ENCODE measurements at regions not wholly inside any gene's neighbourhood (a gene's known extent, or its start where the extent isn't known, plus 50 kb on each side); places are given as distances from the start of the nearest gene placed in this dataset.
"Not testable (repeated sequence)": the region's sequence is repeated elsewhere in the genome, so short reads cannot be mapped to it uniquely, and the experiment has no call there.

DNA sequence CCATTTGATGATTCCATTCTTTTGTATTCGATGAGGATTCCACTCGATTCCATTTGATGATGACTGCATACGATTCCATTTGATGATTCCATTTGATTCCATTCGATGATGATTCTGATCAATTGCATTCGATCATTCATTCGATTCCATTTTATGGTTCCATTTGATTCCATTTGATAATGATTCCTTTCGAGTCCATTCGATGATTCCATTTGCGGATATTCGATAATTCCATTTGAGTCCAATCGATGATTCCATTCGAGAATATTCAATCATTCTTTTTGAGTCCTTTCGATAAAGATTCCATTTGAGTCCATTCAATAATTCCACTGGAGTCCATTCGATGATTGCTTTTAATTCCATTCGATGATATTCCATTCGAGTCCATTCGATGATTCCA, 239.1 kb downstream of the SHCBP1 start:
- H3K36me3 Mint-ChIP-seq; ATAC-seq (ENCODE audit: low read depth); H3K4me3 Mint-ChIP-seq; H3K9me3 Mint-ChIP-seq; DNase-seq (ENCODE audit: low spot score in 2 of 2); H3K27ac Mint-ChIP-seq; H3K4me1 Mint-ChIP-seq; H3K27me3 Mint-ChIP-seq: not testable (repeated sequence)

DNA sequence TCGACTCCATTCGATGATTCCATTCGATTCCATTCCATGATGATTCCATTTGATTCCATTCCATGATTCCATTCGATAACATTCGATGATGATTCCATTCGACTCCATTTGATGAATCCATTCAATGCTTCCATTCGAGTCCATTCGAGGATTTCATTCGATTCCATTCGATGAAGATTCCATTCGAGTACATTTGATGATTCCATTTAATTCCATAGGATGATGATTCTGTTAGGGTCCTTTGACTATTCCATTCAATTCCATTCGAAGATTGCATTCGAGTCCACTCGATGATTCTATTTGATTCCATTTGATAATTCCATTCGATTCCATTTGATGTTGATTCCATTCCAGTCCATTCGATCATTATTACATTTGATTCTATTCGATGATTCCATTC, 239.8 kb downstream of the SHCBP1 start:
- not testable (repeated sequence) for H3K9me3 Mint-ChIP-seq; H3K36me3 Mint-ChIP-seq; ATAC-seq (ENCODE audit: low read depth); H3K4me1 Mint-ChIP-seq; DNase-seq (ENCODE audit: low spot score in 2 of 2); H3K4me3 Mint-ChIP-seq; H3K27ac Mint-ChIP-seq; H3K27me3 Mint-ChIP-seq
